Mammary epithelial cell (primary cell): ENCODE measurements at regions not wholly inside any gene's neighbourhood (a gene's known extent, or its start where the extent isn't known, plus 50 kb on each side); places are given as distances from the start of the nearest gene placed in this dataset.

Experiments used
- CTCF ChIP-seq, 2 donors: IDR thresholded peaks in 1 of 2; conservative IDR thresholded peaks in 1 of 2; 2 replicates each; pipeline ENCODE4 v1.5.1; 2011 to 2012; ENCODE audit warnings: inconsistent platforms in 2 of 2, low read length in 2 of 2, mild to moderate bottlenecking in 2 of 2, control low read depth in 1 of 2, low read depth in 1 of 2; ENCODE audit not compliant: insufficient read depth in 1 of 2; ENCODE audit errors: extremely low read depth in 1 of 2
- EZH2 ChIP-seq: IDR thresholded peaks from 2 replicates; pipeline ENCODE4 v1.6.1; 2012; ENCODE audit warnings: low read length, inconsistent platforms, borderline replicate concordance

DNA sequence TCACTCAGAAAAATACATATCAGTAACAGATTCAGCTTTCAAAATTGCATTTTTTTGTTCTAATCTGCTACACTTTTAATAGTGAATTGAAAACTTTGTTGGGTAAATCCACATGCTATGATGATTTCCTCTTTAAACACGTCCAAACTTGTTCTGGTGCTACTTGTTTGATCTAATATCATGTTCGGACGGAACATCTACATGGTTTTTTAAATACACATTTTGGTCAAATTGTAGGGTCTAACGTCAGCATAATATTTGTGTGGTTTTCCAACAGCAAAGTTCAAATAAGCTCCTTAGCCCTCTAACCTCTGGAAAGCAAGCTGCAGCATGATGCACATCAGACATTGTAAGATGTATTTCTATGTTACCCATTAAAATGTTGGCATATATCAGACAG, 98.5 kb upstream of the OSTN start:
- TF ChIP-seq CTCF (conservative IDR thresholded peaks at IDR 0.05 in 1 of 2, IDR thresholded peaks at IDR 0.05 in 1 of 2; ENCODE audit: extremely low read depth in 1 of 2, insufficient read depth in 1 of 2, low read depth in 1 of 2, low read length in 2 of 2), result no peak
- TF ChIP-seq EZH2, result no peak
